GM12878 (cell line): ENCODE measurements at regions not wholly inside any gene's neighbourhood (a gene's known extent, or its start where the extent isn't known, plus 50 kb on each side); places are given as distances from the start of the nearest gene placed in this dataset.

Experiments used
- ATAC-seq: fragments of 200-7000 bp; cut with Tn5 transposase; 3 replicates; pipeline ENCODE4 v1.9.1; 2020; ENCODE audit warnings: mild to moderate bottlenecking, moderate library complexity
- BruUV-seq: library from RNA; stranded (reverse); fragments of 400-500 nt; replicated peaks from 2 replicates; lab custom pipeline; 2021; lab: Mats Ljungman, UMichigan
- CTCF ChIA-PET: fragments of 300-600 bp; sonication (Branson Sonifier 250); formaldehyde crosslinking; extraction: SDS; loops from one replicate; lab custom pipeline; 2021; ENCODE audit warnings: inconsistent platforms; lab: Yijun Ruan, JAX
- POLR2A ChIA-PET: fragments of 350-600 bp; formaldehyde crosslinking; extraction: SDS; loops from one replicate; lab custom pipeline; 2021; ENCODE audit warnings: inconsistent platforms; lab: Charles Lee
- RAD21 ChIA-PET: fragments of 300-600 bp; sonication (Branson Sonifier 250); formaldehyde crosslinking; loops from one replicate; lab custom pipeline; 2023; ENCODE audit warnings: antibody characterized with exemption; ENCODE audit not compliant: unreplicated experiment; lab: Charles Lee
- SMC1A ChIA-PET: fragments of 300-600 bp; sonication (Branson Sonifier 250); formaldehyde crosslinking; loops from one replicate; lab custom pipeline; 2023; ENCODE audit not compliant: unreplicated experiment, uncharacterized antibody; lab: Charles Lee
- DNase-seq: peaks from one replicate; pipeline ENCODE4 v3.0.0-alpha.2; 2011; ENCODE audit warnings: low read depth, low spot score
- FAIRE-seq: peaks from 3 replicates; lab custom pipeline; 2011; peaks lifted over from hg19 to GRCh38; lab: Jason Lieb, UNC
- H2AFZ ChIP-seq: 2 replicates; pipeline ENCODE4 v1.6.0; 2011; ENCODE audit warnings: low read depth, low read length, control low read depth; ENCODE audit not compliant: control insufficient read depth
- H3K27ac ChIP-seq: 2 replicates; pipeline ENCODE4 v1.5.1; 2011; ENCODE audit warnings: control low read depth; ENCODE audit not compliant: control insufficient read depth, insufficient read depth
- H3K27me3 ChIP-seq, 2 experiments: replicated peaks in 1 of 2; 2 replicates each; pipeline versions ENCODE4 v1.6.0 to v1.6.1; 2011; ENCODE audit warnings: low read length in 1 of 2; ENCODE audit not compliant: control insufficient read depth in 2 of 2, insufficient read depth in 2 of 2
- H3K36me3 ChIP-seq, 2 experiments: 2 replicates each; pipeline ENCODE4 v1.5.1; 2011; ENCODE audit warnings: low read length in 1 of 2; ENCODE audit not compliant: control insufficient read depth in 2 of 2, insufficient read depth in 2 of 2
- H3K4me1 ChIP-seq: 2 replicates; pipeline ENCODE4 v1.6.1; 2011; ENCODE audit warnings: mild to moderate bottlenecking, low read length, moderate library complexity, mixed read lengths; ENCODE audit not compliant: control insufficient read depth, insufficient read depth
- H3K4me2 ChIP-seq: 2 replicates; pipeline ENCODE4 v1.6.0; 2011; ENCODE audit warnings: control low read depth; ENCODE audit not compliant: control insufficient read depth, insufficient read depth
- H3K4me3 ChIP-seq: fragments of 200-600 bp; sonication (generic); 2 replicates; pipeline ENCODE4 v1.5.1; 2016
- H3K79me2 ChIP-seq: 2 replicates; pipeline ENCODE4 v1.6.0; 2011; ENCODE audit warnings: low read length; ENCODE audit not compliant: control insufficient read depth, insufficient read depth
- H3K9ac ChIP-seq: 2 replicates; pipeline ENCODE4 v1.8.0; 2011; ENCODE audit warnings: low read length, control low read depth, mixed read lengths; ENCODE audit not compliant: control insufficient read depth, insufficient read depth
- H3K9me3 ChIP-seq: replicated peaks from 3 replicates; pipeline ENCODE4 v1.5.1; 2011; ENCODE audit warnings: mild to moderate bottlenecking, low read length; ENCODE audit not compliant: control insufficient read depth, insufficient read depth
- H4K20me1 ChIP-seq: 2 replicates; pipeline ENCODE4 v1.6.0; 2011; ENCODE audit not compliant: control insufficient read depth, insufficient read depth
- SPI1 ChIP-seq: IDR thresholded peaks from 2 replicates; pipeline ENCODE4 v1.6.1; 2011; ENCODE audit warnings: low read depth, mild to moderate bottlenecking, low read length, moderate library complexity, borderline replicate concordance; ENCODE audit not compliant: insufficient read depth
- ZBTB4 ChIP-seq: fragments of 450-650 bp; formaldehyde crosslinking; IDR thresholded peaks from 2 replicates; pipeline ENCODE4 v1.4.0; 2022; ENCODE audit warnings: mild to moderate bottlenecking, moderate library complexity
- WGBS: methylation state at CpG from one replicate; pipeline ENCODE4 v1.1.6; 2016; ENCODE audit warnings: low lambda C conversion rate; ENCODE audit not compliant: insufficient replicate concordance, insufficient coverage; ENCODE audit errors: missing lambda C conversion rate; 5-methylcytosine and 5-hydroxymethylcytosine counted together
- in situ Hi-C: fragments of 300-500 bp; cut with MboI; formaldehyde crosslinking; loops from 9 replicates; pipeline ENCODE4 v1.14.3; 2018; ENCODE audit warnings: mixed read lengths
- intact Hi-C: fragments of 100-400 bp; cut with micrococcal nuclease; formaldehyde crosslinking; loops from one replicate; pipeline ENCODE4 v1.14.2; 2022; ENCODE audit not compliant: unreplicated experiment

GRCh38 chr7:94294471-94295131 lies 100.1 kb upstream of the COL1A2 start:
- no peak for TF ChIP-seq ZBTB4 (CRISPR knock-in tag)
- TF ChIP-seq SPI1, result peak; percentile 63
- H3K9ac ChIP-seq, result no peak overlapping the region
- ChIA-PET SMC1A (interaction anchor here (1.0 to 2.0 kb wide), 3 partner anchors 15 to 1181 kb away, joined by 3 to 5 read pairs (median 4); no protein-coding TSS in a partner anchor), RAD21 (no interaction called here), CTCF (no interaction called here), POLR2A (no interaction called here)
- H3K27ac ChIP-seq, result no peak overlapping the region
- no peaks in the 10 kb centered on the region for H3K27me3 ChIP-seq
- 18% methylated on average over 6 of the region's 6 CpGs for WGBS
- H3K4me2 ChIP-seq, result no peak overlapping the region
- no peak for DNase-seq
- in situ Hi-C loops (no loop called here), intact Hi-C loops (no loop called here)
- H2AFZ ChIP-seq, result no peak overlapping the region
- no peaks in the 10 kb centered on the region for H3K9me3 ChIP-seq
- no peak for FAIRE-seq
- ATAC-seq, result no peak; the same call in 2 of the 3 replicates
- BruUV-seq, result no TSS peak
- no peaks in the 10 kb centered on the region for H3K4me1 ChIP-seq
- H3K79me2 ChIP-seq, result no peaks in the 10 kb centered on the region
- no peaks in the 10 kb centered on the region for H3K36me3 ChIP-seq
- no peaks in the 10 kb centered on the region for H4K20me1 ChIP-seq
- no peak overlapping the region for H3K4me3 ChIP-seq
